Stimulated activated CD4-positive, alpha-beta T cell treated with anti-CD3 and anti-CD28 coated beads, Interleukin-1b, Interleukin-23, amount 100 ng/mL, for 4 hours (primary cell): ENCODE measurements at regions not wholly inside any gene's neighbourhood (a gene's known extent, or its start where the extent isn't known, plus 50 kb on each side); places are given as distances from the start of the nearest gene placed in this dataset.
"Not testable (repeated sequence)": the region's sequence is repeated elsewhere in the genome, so short reads cannot be mapped to it uniquely, and the experiment has no call there.

ENCODE experiments used
- DNase-seq, 2 donors: peaks; one replicate each; pipeline ENCODE4 v3.0.0-alpha.2; 2020; ENCODE audit warnings: low read depth in 2 of 2

GRCh38 chr2:4981802-4982409 is 710.3 kb upstream of the SOX11 start:
- DNase-seq, result no peak

- not testable (repeated sequence) for DNase-seq
Measured at GRCh38 chr2:4988444-4988843, 703.7 kb upstream of the SOX11 start.

GRCh38 chr2:4992226-4992625 is 700.0 kb upstream of the SOX11 start:
- no peak for DNase-seq

GRCh38 chr2:4995466-4995865 is 696.7 kb upstream of the SOX11 start:
- DNase-seq, result no peak

- DNase-seq, result no peak
Measured at GRCh38 chr2:5007596-5007995, 684.6 kb upstream of the SOX11 start.

GRCh38 chr2:5019324-5019723 is 672.9 kb upstream of the SOX11 start:
- no peak for DNase-seq

GRCh38 chr2:5020116-5020875 is 671.9 kb upstream of the SOX11 start:
- no peak for DNase-seq

- DNase-seq, result no peak
Measured at GRCh38 chr2:5021136-5021535, 671.0 kb upstream of the SOX11 start.

- no peak for DNase-seq
Measured at GRCh38 chr2:5022061-5022460, 670.1 kb upstream of the SOX11 start.

GRCh38 chr2:5022708-5023635 is 669.2 kb upstream of the SOX11 start:
- not testable (repeated sequence) for DNase-seq

- DNase-seq, result no peak
Measured at GRCh38 chr2:5026571-5027234, 665.5 kb upstream of the SOX11 start.

- DNase-seq, result no peak
Measured at GRCh38 chr2:5035057-5035488, 657.1 kb upstream of the SOX11 start.

GRCh38 chr2:5036256-5036655 is 655.9 kb upstream of the SOX11 start:
- no peak for DNase-seq

- no peak for DNase-seq
Measured at GRCh38 chr2:5039241-5039975, 652.8 kb upstream of the SOX11 start.

GRCh38 chr2:5040571-5040970 is 651.6 kb upstream of the SOX11 start:
- DNase-seq, result no peak

GRCh38 chr2:5041501-5041900 is 650.7 kb upstream of the SOX11 start:
- DNase-seq, result no peak

- DNase-seq, result no peak
Measured at GRCh38 chr2:5042666-5043440, 649.3 kb upstream of the SOX11 start.

- DNase-seq, result no peak
Measured at GRCh38 chr2:5051300-5051699, 640.9 kb upstream of the SOX11 start.

- no peak for DNase-seq
Measured at GRCh38 chr2:5052905-5053304, 639.3 kb upstream of the SOX11 start.

GRCh38 chr2:5057891-5058351 is 634.3 kb upstream of the SOX11 start:
- no peak for DNase-seq
